A673 (cell line): ENCODE measurements at regions not wholly inside any gene's neighbourhood (a gene's known extent, or its start where the extent isn't known, plus 50 kb on each side); places are given as distances from the start of the nearest gene placed in this dataset.

Experiments used
- BruUV-seq: library from RNA; stranded (reverse); fragments of 400-500 nt; replicated peaks from 2 replicates; lab custom pipeline; 2021; lab: Mats Ljungman, UMichigan
- CTCF ChIA-PET: fragments of 300-600 bp; sonication (Branson Sonifier 250); formaldehyde crosslinking; loops from one replicate; lab custom pipeline; 2022; ENCODE audit warnings: antibody characterized with exemption; lab: Charles Lee
- POLR2A ChIA-PET: fragments of 300-600 bp; sonication (Branson Sonifier 250); formaldehyde crosslinking; loops from one replicate; lab custom pipeline; 2022; ENCODE audit warnings: antibody characterized with exemption; ENCODE audit not compliant: low non-redundant PET; lab: Charles Lee
- DNase-seq: peaks from one replicate; pipeline ENCODE4 v3.0.0-alpha.2; 2015; ENCODE audit warnings: low spot score
- H3K27ac ChIP-seq: fragments of 200-600 bp; sonication (generic); 2 replicates; pipeline ENCODE4 v1.5.1; 2016; ENCODE audit warnings: mixed run types, low read depth, mild to moderate bottlenecking, mixed read lengths, antibody characterized with exemption, low read length; ENCODE audit not compliant: poor library complexity, severe bottlenecking
- H3K27me3 ChIP-seq: fragments of 200-600 bp; sonication (generic); replicated peaks from 2 replicates; pipeline ENCODE4 v1.6.1; 2017; ENCODE audit warnings: mixed run types, low read depth, mild to moderate bottlenecking, mixed read lengths, antibody characterized with exemption, low read length; ENCODE audit not compliant: insufficient read depth, poor library complexity
- H3K36me3 ChIP-seq: fragments of 200-600 bp; sonication (generic); 2 replicates; pipeline ENCODE4 v1.6.1; 2016; ENCODE audit warnings: mixed run types, mild to moderate bottlenecking, mixed read lengths, antibody characterized with exemption, low read length; ENCODE audit not compliant: insufficient read depth, poor library complexity, severe bottlenecking
- H3K4me1 ChIP-seq: fragments of 200-600 bp; sonication (generic); 2 replicates; pipeline ENCODE4 v1.6.1; 2017; ENCODE audit warnings: mixed run types, mild to moderate bottlenecking, mixed read lengths, antibody characterized with exemption, low read length; ENCODE audit not compliant: insufficient read depth, poor library complexity, severe bottlenecking
- H3K4me3 ChIP-seq: fragments of 200-600 bp; sonication (generic); 2 replicates; pipeline ENCODE4 v1.5.1; 2016; ENCODE audit warnings: low read depth, mixed run types, mild to moderate bottlenecking, mixed read lengths, low read length; ENCODE audit not compliant: poor library complexity, severe bottlenecking
- H3K9me3 ChIP-seq: fragments of 200-600 bp; sonication (generic); 2 replicates; pipeline ENCODE4 v1.6.1; 2016; ENCODE audit warnings: mixed run types, low read depth, mild to moderate bottlenecking, mixed read lengths, antibody characterized with exemption, low read length; ENCODE audit not compliant: poor library complexity, severe bottlenecking
- EZH2 ChIP-seq: fragments of 200-600 bp; sonication (generic); IDR thresholded peaks from 2 replicates; pipeline ENCODE4 v1.6.1; 2017; ENCODE audit warnings: borderline replicate concordance, low read depth, mild to moderate bottlenecking, mixed read lengths, antibody characterized with exemption, low read length; ENCODE audit not compliant: poor library complexity, severe bottlenecking
- intact Hi-C: fragments of 100-400 bp; cut with micrococcal nuclease; formaldehyde crosslinking; loops from one replicate; pipeline ENCODE4 v1.10.0; 2022; ENCODE audit not compliant: unreplicated experiment
- TF ChIP-seq, protein P1 (sequence below): fragments of 300-800, 200-600 bp; sonication (generic); conservative IDR thresholded peaks from 2 replicates; pipeline ENCODE4 v1.5.1; 2017; ENCODE audit warnings: low read depth, mild to moderate bottlenecking, antibody characterized with exemption, low read length, moderate library complexity, mixed read lengths

DNA sequence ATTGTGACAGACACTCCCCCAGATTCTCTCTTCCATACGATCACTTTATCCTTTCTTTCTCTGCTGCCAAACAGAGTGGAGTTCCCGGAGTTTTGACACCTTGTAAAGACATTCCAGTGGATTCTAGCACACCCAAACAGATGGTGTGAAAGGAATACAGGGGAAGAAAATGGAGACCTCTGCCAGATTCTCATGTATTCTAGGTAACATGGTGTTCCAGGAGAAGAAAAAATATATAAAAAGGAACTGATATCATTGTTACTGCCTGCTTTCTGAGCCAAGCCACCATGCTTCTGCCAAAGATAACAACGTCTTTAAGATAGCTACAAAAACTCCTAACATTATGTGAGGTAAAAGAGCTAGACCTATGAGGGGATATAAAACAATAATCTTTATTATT lies 136.5 kb downstream of the TXNL1 start:
- no peaks in the 10 kb centered on the region for H3K4me1 ChIP-seq
- POLR2A ChIA-PET: no interaction called here
- BruUV-seq: no TSS peak
- no peak overlapping the region for H3K4me3 ChIP-seq
- intact Hi-C loops: no loop called here
- no peaks in the 10 kb centered on the region for H3K36me3 ChIP-seq
- CTCF ChIA-PET: no interaction called here
- peaks cover 7% of the 10 kb centered on the region for H3K27me3 ChIP-seq
- no peak for TF ChIP-seq EZH2
- TF ChIP-seq, protein P1, sequence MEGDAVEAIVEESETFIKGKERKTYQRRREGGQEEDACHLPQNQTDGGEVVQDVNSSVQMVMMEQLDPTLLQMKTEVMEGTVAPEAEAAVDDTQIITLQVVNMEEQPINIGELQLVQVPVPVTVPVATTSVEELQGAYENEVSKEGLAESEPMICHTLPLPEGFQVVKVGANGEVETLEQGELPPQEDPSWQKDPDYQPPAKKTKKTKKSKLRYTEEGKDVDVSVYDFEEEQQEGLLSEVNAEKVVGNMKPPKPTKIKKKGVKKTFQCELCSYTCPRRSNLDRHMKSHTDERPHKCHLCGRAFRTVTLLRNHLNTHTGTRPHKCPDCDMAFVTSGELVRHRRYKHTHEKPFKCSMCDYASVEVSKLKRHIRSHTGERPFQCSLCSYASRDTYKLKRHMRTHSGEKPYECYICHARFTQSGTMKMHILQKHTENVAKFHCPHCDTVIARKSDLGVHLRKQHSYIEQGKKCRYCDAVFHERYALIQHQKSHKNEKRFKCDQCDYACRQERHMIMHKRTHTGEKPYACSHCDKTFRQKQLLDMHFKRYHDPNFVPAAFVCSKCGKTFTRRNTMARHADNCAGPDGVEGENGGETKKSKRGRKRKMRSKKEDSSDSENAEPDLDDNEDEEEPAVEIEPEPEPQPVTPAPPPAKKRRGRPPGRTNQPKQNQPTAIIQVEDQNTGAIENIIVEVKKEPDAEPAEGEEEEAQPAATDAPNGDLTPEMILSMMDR: no peak
- DNase-seq: no peak
- H3K9me3 ChIP-seq: no peaks in the 10 kb centered on the region
- no peak overlapping the region for H3K27ac ChIP-seq

DNA sequence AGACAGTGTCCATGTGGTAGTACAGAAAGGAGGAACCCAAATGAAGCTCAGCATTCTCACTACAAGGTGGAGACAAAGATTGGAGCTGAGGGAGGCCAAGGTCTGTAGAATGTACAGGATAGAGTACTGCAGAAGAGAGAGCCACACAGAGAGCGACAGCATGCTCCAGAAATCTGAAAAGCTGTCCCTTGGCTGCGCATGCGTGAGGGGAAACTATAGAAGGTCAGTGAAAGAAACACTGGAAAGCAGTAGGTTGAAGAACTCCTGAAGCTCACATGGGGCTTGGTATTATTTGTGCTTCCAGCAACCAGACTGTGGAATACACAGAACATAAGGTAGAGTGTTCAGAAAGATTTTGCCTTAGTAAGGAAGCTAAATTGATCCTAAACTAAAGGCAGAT lies 142.5 kb downstream of the TXNL1 start:
- BruUV-seq: no TSS peak
- no peak overlapping the region for H3K4me3 ChIP-seq
- no peak overlapping the region for H3K27ac ChIP-seq
- CTCF ChIA-PET: no interaction called here
- TF ChIP-seq, protein P1: no peak
- TF ChIP-seq EZH2: no peak
- no peaks in the 10 kb centered on the region for H3K9me3 ChIP-seq
- POLR2A ChIA-PET: no interaction called here
- H3K36me3 ChIP-seq: no peaks in the 10 kb centered on the region
- peaks cover 26% of the 10 kb centered on the region for H3K27me3 ChIP-seq
- no peaks in the 10 kb centered on the region for H3K4me1 ChIP-seq
- no peak for DNase-seq
- intact Hi-C loops: no loop called here

DNA sequence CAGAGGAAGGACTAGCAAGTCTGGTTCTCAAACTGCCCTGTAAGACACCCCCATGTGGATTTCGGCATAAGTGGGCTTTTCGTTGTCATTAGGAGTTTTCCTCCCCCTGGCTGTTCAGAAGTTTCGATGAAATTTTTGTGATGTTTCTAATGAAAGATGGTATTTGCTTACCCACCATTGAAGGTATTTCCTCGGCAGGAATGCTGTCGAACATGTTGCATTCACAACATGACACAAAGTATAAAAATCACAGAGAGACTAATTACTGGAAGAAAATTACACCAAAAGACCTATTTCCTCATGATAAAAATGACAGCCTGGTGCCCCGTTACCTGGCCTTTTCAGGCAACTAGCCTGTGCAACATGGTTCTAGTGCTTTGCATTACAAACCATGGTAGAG lies 144.9 kb downstream of the TXNL1 start:
- DNase-seq: no peak
- H3K4me1 ChIP-seq: no peaks in the 10 kb centered on the region
- TF ChIP-seq EZH2: no peak
- TF ChIP-seq, protein P1: no peak
- no peak overlapping the region for H3K27ac ChIP-seq
- no peaks in the 10 kb centered on the region for H3K36me3 ChIP-seq
- H3K4me3 ChIP-seq: no peak overlapping the region
- CTCF ChIA-PET: no interaction called here
- H3K27me3 ChIP-seq: peaks cover 26% of the 10 kb centered on the region
- no peaks in the 10 kb centered on the region for H3K9me3 ChIP-seq
- intact Hi-C loops: no loop called here
- POLR2A ChIA-PET: no interaction called here
- BruUV-seq: no TSS peak
